ENCODE measurements at regions not wholly inside any gene's neighbourhood (a gene's known extent, or its start where the extent isn't known, plus 50 kb on each side); places are given as distances from the start of the nearest gene placed in this dataset.
A peak's percentile ranks its signal among the peaks of the same experiment; 100 is the strongest.

- no peak for DNase-seq (ENCODE audit: low spot score)
These were observed 253.4 kb downstream of the GXYLT1 start for GRCh38 chr12:41891226-41891625.

GRCh38 chr12:41888285-41888684 is 256.4 kb downstream of the GXYLT1 start:
- no peak for DNase-seq (ENCODE audit: low spot score)

DNA sequence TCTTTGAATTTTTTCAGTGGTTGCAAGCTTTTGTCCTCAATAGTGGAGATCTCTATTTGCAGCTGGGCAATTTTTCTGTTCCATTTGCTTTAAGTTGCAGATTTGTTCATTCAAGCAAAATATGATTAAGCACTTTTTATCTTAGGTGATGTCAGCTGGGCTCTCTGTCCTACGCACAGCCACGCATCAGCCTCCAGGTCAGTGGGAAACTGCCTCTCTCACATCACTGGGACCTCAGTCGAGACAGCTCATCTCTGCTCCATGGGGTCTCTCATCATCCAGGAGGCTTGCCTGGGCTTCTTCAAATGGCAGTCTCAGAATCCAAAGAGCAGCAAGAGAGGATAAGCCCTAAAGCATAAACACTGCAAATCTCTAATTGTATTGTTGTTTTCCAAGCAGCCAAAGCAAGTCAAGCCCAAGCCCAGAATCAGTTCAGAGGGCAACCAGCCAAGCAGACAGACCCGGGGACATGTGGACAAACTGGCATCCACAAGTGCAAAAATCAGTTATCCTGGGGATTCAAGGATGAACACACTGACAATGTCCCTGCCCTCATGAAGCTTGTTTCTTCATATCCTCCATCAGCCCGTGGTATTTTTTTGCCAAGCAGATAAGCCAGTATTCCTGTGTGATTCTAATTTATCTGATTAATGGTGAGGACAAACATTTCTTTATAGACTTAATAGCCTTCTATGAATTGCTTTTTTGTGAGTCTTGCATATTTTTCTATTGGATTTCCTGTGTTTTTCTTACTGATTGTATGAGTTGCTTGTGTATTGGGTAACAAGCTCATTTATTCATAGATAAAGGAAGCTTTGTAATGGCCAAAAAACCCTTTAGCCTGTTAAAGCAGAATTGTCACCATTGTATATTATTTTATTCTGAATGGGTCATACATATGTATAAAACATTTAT is 262.5 kb downstream of the GXYLT1 start:
- no peak for DNase-seq (ENCODE audit: low spot score)

GRCh38 chr12:41869432-41869831 is 275.2 kb downstream of the GXYLT1 start:
- DNase-seq (ENCODE audit: low spot score) = no peak

DNA sequence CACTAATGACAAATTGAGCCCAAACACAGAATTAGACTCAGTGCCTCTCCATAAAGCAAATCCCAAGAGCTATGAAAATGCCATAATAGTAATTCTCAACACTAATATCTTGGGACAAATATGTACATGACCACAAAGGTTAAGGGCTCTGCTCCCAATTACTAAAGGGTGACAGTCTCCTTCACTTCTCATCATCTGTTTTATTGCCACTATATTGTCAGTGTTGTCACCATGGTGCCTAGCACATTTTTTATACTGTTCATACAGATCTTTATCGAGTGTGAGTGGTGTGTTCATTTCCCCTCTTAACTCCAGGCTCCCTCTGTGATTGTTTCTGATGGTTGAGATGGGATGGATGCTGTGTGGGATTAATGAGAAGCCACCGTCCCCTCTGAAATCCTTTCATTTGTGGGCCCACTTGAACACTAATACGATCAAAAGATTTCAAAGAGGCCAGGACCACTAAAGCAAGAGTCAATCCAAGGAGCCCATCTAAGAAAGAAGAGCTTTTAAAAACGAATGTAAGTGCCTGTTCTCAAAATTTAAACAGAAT is 277.7 kb downstream of the GXYLT1 start:
- no peak for DNase-seq (ENCODE audit: low spot score)

- no peak for DNase-seq (ENCODE audit: low spot score)
These were observed 288.4 kb downstream of the GXYLT1 start for GRCh38 chr12:41856228-41856627.

DNA sequence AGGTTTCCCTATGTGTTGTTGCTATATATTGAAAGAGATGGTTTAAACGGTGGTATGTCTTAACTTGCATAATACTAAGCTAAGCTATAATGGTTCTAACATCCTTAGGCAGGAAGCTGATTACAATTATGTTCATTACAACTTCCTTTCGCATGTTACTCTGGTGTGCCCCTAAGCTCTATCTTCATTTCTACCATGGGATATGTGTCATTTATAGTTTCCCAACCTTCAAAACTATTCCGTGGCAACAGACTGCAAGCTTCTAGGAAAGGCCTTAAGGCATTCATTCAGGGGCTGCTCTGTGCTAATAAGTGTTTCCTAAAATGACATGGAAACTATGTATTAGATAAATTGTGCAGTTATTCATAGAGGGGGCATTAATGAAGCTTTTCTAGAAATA is 294.6 kb downstream of the GXYLT1 start:
- DNase-seq (ENCODE audit: low spot score) = no peak

DNA sequence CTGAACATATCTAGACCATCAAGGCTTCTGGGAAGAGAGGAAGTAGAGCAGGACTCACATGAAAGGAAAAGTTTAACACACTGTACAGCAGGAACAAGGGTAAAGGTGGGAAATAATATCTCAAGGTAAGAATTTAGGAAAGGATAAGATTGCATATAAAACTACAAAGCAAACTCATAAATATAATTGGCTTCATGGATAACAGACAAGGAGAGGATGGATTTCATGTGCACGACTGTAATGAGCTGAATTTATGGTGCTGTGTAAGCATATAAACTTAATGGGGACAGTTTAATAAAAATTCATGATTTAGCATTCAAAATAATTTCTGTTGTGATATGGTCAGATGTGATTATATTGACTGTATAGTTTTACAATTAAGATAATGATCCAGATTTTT is 298.0 kb downstream of the GXYLT1 start:
- DNase-seq (ENCODE audit: low spot score) = no peak

- DNase-seq (ENCODE audit: low spot score) = no peak
These were observed 308.3 kb downstream of the GXYLT1 start for GRCh38 chr12:41836416-41836815.

DNA sequence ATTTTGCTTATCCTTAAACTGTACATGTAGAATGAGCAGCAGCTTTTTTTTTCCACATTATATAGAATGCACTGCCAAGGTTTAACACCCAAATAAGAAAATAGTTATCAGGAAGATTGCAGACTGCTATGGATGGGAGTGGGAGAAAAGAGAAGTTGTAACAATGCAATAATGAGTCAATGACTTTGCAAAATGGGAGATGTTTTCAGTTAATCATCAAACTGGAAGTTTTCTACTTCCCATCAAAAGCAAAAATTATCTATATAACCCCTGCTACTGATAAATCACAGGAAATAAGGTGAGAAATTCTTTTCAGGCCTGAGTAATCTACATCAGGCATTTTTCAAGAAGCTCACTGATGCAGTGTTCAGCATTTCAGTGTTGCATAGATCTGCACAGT is 309.1 kb downstream of the GXYLT1 start:
- no peak for DNase-seq (ENCODE audit: low spot score)

DNA sequence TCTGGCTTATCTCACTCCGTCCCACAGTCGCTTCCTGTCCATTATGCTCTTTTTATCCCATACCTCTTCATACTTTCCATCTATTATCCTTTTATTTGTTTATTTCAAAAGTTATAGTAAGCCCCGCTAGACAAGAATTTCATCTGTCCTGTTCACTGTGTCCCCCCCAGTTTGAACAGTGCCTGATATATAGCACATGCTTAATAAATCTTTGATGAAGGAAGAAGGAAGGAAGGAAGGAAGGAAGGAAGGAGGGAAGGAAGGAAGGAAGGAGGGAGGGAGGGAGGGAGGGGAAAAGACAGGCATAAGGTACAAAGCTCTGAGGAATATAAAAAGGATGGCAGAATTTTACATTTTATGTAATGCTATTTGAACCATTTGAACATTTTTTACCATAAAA is 324.7 kb downstream of the GXYLT1 start:
- DNase-seq (ENCODE audit: low spot score) = no peak

- DNase-seq (ENCODE audit: low spot score) = no peak
These were observed 340.6 kb downstream of the GXYLT1 start for GRCh38 chr12:41804026-41804425.

DNA sequence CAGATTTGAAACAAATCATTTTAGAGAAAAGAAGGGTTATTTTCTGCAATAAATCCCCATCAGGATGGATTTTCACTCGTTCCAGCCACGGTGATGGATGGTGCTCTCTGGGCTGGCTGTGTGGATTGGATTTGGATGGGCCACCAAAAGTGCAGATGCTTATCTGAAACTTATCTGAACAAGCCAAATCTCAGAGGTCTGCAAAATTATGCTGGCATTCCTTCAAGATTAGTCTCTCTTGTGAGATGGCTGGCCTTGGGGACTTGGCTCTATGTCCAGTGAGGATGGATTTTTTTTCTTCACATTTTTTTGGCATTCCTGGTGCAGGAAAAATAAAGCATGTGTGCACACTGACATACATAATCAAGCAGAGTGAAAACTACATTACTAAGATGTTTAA is 341.9 kb downstream of the GXYLT1 start:
- DNase-seq (ENCODE audit: low spot score) = no peak

- DNase-seq (ENCODE audit: low spot score) = no peak
These were observed 343.4 kb downstream of the GXYLT1 start for GRCh38 chr12:41801261-41801660.

GRCh38 chr12:41799671-41800070 is 345.0 kb downstream of the GXYLT1 start:
- no peak for DNase-seq (ENCODE audit: low spot score)

DNA sequence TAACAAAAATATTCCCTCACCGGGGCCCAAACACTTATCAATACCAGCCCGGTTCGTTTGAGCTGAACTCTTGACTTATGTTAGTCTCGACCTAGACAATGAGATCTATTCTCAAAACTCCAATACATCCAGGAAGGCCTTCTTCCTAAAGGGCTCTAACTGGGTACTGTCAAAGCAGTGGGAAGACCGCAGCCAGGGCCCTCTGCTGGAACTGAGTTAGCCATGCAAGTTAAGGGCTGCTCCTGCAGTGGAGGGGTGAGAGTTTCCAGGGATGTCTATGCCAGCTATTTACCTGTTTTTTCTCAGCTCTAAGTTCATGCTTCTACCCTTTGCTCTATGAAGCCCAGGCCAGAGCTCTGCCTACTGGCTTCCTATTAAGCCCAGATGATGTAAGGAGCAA is 348.8 kb downstream of the GXYLT1 start:
- DNase-seq (ENCODE audit: low spot score) = no peak

DNA sequence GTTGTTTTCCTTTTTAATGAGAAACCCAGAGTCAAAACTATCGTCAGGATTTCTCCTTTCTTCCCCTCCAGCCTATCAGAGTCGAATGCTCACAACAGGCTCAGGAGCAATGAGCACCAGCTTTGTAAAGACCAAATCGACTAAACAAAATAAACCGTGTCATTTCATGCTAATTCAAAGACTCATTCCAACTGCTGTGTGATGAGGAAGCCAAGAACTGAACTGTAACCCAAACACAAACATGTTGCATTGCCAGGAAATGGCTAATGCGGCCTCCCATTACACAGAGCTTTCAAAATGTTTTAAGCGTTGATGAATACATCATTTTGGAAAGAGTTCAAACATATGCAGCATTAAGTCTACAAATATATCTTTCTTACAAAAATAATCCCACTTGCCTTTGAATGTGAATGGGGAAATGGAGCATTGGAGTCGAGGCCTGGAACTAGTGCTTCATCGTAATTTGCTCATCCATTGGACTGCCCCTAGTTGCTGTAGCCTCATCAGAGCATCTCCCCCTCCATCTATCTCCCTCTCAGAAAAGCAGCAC is 349.5 kb downstream of the GXYLT1 start:
- no peak for DNase-seq (ENCODE audit: low spot score)

DNA sequence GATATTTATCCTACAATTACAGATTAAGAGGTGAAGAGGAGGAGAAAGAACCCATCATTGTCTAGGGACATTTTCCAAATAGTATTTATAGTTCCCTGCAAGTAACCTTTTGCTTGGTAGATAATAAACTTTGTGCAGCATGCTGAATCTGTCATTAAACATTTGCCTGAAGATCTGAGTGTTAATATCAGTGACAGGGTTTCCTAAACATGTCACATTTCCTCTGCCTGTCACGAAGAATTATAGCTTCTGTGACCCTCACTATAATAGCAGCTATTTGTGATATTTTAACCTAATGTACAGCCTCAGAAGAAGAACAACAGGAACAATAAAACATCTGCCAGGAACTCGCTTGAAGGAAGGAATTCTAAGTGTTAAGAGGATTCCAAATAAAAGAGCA is 350.3 kb downstream of the GXYLT1 start:
- DNase-seq (ENCODE audit: low spot score) = no peak

GRCh38 chr12:41784957-41785356 is 359.7 kb downstream of the GXYLT1 start:
- DNase-seq (ENCODE audit: low spot score) = no peak

- DNase-seq (ENCODE audit: low spot score) = no peak
These were observed 365.7 kb downstream of the GXYLT1 start for GRCh38 chr12:41778934-41779333.

DNA sequence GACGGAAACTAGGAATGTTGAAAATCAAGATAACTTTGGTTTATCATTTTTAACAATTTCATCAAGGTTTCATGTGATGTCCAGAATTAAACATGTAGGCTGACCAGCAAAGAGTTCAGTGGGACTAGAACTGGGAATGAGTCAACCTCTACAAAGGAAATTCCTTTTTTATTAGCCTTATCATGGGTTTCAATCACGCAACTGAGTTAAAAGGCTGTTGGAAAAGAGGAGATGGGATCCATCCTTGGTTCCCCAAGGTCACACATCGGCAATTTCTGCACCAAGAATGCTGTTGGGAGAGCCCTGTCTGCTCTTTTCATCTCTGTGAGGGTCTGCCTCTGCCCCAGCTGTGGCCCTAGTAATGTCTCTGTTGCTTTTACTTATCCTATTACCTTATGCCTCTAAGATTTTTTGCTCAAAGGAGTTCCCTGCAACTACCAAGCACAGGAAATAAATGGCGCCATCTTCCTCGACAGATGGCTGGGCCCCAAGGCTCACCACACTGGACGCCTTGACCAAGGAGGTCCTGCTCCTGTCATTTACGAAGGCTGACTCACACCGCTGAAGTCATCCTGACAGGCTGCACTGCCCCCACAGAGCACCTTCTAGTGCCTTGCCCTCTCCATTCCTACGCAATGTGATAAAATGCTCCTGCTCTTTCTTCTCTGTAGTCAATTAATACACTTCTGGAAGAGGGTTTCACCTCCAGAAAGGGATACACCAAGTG is 367.4 kb downstream of the GXYLT1 start:
- DNase-seq (ENCODE audit: low spot score) = no peak

DNA sequence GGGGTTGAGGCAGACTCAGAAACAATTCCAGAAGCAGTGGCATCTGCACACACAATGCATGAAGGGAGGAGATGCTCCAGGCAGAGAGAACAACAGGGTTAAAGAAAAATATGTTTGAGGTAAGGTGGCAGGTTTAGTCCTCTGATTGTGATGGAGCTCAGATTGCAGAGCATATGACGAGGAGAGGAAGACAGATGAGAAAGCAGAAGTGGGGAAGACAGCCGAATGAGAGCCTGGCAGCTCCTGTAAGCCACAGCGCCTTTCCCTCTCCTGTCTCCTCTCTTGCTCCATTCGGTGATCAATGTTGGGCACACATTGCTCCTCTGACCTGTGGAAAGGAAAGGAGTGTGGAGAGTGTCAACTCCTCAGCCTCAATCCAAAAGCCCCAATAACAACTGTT is 372.2 kb downstream of the GXYLT1 start:
- DNase-seq (ENCODE audit: low spot score) = no peak

- DNase-seq (ENCODE audit: low spot score) = peak; percentile 12
These were observed 374.9 kb downstream of the GXYLT1 start for GRCh38 chr12:41769810-41770209.
